DND-41 (cell line): ENCODE measurements at regions not wholly inside any gene's neighbourhood (a gene's known extent, or its start where the extent isn't known, plus 50 kb on each side); places are given as distances from the start of the nearest gene placed in this dataset.

Experiments used
- EZH2 ChIP-seq: IDR thresholded peaks from 3 replicates; pipeline ENCODE4 v1.6.1; 2012; ENCODE audit warnings: borderline replicate concordance, low read depth, mild to moderate bottlenecking, moderate library complexity, low read length, inconsistent platforms; ENCODE audit not compliant: severe bottlenecking
- TF ChIP-seq, protein P1 (sequence below): IDR thresholded peaks from 2 replicates; pipeline ENCODE4 v1.5.1; 2012; ENCODE audit warnings: borderline replicate concordance, low read length, moderate library complexity, mild to moderate bottlenecking; ENCODE audit not compliant: poor library complexity, severe bottlenecking; ENCODE audit errors: extremely low read depth

GRCh38 chr5:73382401-73382740, 66.2 kb downstream of the FOXD1 start:
- TF ChIP-seq, protein P1, sequence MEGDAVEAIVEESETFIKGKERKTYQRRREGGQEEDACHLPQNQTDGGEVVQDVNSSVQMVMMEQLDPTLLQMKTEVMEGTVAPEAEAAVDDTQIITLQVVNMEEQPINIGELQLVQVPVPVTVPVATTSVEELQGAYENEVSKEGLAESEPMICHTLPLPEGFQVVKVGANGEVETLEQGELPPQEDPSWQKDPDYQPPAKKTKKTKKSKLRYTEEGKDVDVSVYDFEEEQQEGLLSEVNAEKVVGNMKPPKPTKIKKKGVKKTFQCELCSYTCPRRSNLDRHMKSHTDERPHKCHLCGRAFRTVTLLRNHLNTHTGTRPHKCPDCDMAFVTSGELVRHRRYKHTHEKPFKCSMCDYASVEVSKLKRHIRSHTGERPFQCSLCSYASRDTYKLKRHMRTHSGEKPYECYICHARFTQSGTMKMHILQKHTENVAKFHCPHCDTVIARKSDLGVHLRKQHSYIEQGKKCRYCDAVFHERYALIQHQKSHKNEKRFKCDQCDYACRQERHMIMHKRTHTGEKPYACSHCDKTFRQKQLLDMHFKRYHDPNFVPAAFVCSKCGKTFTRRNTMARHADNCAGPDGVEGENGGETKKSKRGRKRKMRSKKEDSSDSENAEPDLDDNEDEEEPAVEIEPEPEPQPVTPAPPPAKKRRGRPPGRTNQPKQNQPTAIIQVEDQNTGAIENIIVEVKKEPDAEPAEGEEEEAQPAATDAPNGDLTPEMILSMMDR, result no peak
- TF ChIP-seq EZH2, result no peak
